ENCODE measurements at regions not wholly inside any gene's neighbourhood (a gene's known extent, or its start where the extent isn't known, plus 50 kb on each side); places are given as distances from the start of the nearest gene placed in this dataset.

- POLR2A ChIA-PET, result no interaction called here
- CTCF ChIA-PET, result no interaction called here
- no peaks in the 10 kb centered on the region for H3K36me3 ChIP-seq (ENCODE audit: control insufficient read depth in 2 of 2, extremely low read depth in 1 of 2, insufficient read depth in 2 of 2, low read length in 2 of 2)
- H3K9ac ChIP-seq (replicated peaks; ENCODE audit: extremely low read depth, insufficient read depth, low read length), result no peak overlapping the region
- no peak for TF ChIP-seq GATA2 (IDR thresholded peaks at IDR 0.05; ENCODE audit: insufficient read depth, insufficient read length, low read depth, low read length)
- no peak for TF ChIP-seq JUN (IDR thresholded peaks at IDR 0.05; ENCODE audit: borderline replicate concordance, insufficient read depth, insufficient read length, low read depth)
- no peak for TF ChIP-seq POLR2A (IDR thresholded peaks at IDR 0.05; ENCODE audit: low read depth, low read length)
- TF ChIP-seq EZH2 (IDR thresholded peaks at IDR 0.05; ENCODE audit: borderline replicate concordance, low read depth, low read length, severe bottlenecking), result no peak
- TF ChIP-seq MAX (IDR thresholded peaks at IDR 0.05; ENCODE audit: insufficient read depth, insufficient read length), result no peak
- no peak for TF ChIP-seq MYC (IDR thresholded peaks at IDR 0.05; ENCODE audit: low read depth, low read length)
- no peak for TF ChIP-seq FOS (IDR thresholded peaks at IDR 0.05; ENCODE audit: borderline replicate concordance, insufficient read depth, low read length)
- TF ChIP-seq POLR2AphosphoS5 (IDR thresholded peaks at IDR 0.05; ENCODE audit: insufficient read depth, low read depth, low read length), result no peak
- TF ChIP-seq CTCF (IDR thresholded peaks at IDR 0.05; ENCODE audit: extremely low read depth in 1 of 2, insufficient read depth in 1 of 2, low read depth in 1 of 2, low read length in 2 of 2), result no peak
- no peaks in the 10 kb centered on the region for H4K20me1 ChIP-seq (replicated peaks; ENCODE audit: control insufficient read depth, extremely low read depth, insufficient read depth, low read length)
- H3K9me1 ChIP-seq (replicated peaks; ENCODE audit: control insufficient read depth, extremely low read depth, insufficient read depth, low read length), result no peaks in the 10 kb centered on the region
- no peaks in the 10 kb centered on the region for H3K4me1 ChIP-seq (ENCODE audit: control insufficient read depth, extremely low read depth, insufficient read depth, low read length)
- dilution Hi-C loops (cut with MboI; ENCODE audit: extremely low pct_ligation_motif_present, low sequenced_read_pairs) (no loop called here), intact Hi-C loops (cut with micrococcal nuclease) (no loop called here)
- FAIRE-seq (no peak), DNase-seq (ENCODE audit: low read depth, low spot score) (no peak)
- H3K4me2 ChIP-seq (ENCODE audit: insufficient read depth, low read length), result no peak overlapping the region
- H3K27me3 ChIP-seq (ENCODE audit: control insufficient read depth in 2 of 2, insufficient read depth in 2 of 2, low read length in 2 of 2), result no peaks in the 10 kb centered on the region
- H3K27ac ChIP-seq (ENCODE audit: insufficient read depth, low read depth, low read length), result no peak overlapping the region
- H2AFZ ChIP-seq (ENCODE audit: low read depth, low read length), result no peak overlapping the region
- H3K9me3 ChIP-seq (replicated peaks; ENCODE audit: control insufficient read depth, insufficient read depth, low read length), result no peaks in the 10 kb centered on the region
- no peaks in the 10 kb centered on the region for H3K79me2 ChIP-seq (ENCODE audit: control insufficient read depth, insufficient read depth, low read length)
- no TSS peak for BruUV-seq (replicated peaks)
- no peak overlapping the region for H3K4me3 ChIP-seq (replicated peaks in 1 of 3; ENCODE audit: insufficient read depth in 1 of 3, low read depth in 1 of 3, low read length in 3 of 3)
Observed at GRCh38 chr4:96606451-96606850, 766.6 kb downstream of the PDHA2 start.
